ENCODE measurements at regions not wholly inside any gene's neighbourhood (a gene's known extent, or its start where the extent isn't known, plus 50 kb on each side); places are given as distances from the start of the nearest gene placed in this dataset.
"Not testable (repeated sequence)": the region's sequence is repeated elsewhere in the genome, so short reads cannot be mapped to it uniquely, and the experiment has no call there.

DNA sequence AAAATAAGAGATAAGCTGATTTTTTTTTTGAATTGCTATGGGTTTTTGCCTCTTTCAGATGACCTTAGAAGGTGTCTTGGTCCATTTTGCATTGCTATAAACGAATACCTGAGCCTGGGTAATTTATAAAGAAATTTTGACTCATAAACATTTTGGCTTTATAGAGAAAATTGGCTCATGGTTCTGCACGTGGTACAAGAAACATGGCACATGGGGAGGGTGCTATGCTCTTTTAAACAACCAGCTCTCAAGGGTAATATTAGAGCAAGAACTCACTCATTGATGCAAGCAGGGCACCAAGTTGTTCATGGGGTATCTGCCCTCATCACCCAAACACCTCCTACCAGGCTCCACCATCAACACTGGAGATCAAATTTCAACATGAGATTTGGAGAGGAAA is 408.8 kb downstream of the NUP35 start:
- DNase-seq = no peak

DNA sequence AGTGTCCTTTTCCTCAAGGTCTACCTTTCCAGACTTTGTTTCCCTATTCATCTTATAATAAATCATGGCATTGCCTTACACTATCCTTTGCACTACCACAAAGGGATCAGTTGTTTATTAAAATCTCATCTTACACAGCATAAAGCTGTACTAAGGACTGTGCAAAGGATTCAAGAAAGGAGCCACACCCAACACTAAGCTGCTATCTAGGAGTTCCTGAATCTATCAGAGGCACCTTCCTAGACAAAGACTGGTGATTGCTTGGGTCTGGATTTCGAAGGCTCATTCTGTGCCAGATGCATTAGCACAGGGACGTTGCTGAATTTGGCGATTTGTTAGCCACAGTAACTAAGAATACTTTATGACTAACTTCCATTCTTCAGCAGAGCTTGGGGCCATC is 412.0 kb downstream of the NUP35 start:
- no peak for DNase-seq

DNA sequence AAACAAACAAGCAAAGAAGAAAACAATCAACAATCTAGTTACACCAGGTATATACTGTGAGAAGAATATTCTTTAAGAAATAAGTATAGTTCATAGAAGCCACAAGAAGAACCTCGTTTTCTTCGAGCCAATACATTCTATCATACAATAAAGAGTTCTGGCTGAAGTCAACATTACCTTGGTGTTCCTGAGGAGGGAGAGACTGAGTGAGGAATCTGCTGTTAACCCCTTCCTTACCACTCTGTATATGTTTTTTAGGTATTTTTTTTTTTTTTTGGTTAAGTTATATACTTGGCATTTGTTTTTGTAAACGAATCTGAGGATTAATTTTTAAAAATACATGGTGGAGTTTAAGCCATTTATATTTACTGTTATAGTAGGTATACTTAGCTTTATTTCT is 412.5 kb downstream of the NUP35 start:
- no peak for DNase-seq

DNA sequence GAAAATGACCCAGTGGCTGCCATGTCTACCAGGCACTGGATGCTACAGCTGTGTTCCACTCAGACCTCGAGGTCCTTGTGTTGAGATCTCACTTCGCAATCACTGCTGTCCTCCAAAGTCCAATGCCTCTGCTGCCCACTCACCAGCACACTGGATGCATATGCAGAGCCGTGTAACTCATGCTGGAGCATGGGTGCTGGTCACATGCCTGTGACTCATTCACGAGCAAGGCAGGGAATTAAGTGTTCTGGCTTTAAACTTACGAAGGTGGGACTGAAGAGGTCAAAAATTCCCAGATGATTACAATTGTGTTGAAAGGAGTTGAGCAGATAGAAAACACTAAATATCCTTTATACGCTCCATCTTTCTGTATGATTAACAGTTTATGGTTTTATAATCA is 417.5 kb downstream of the NUP35 start:
- DNase-seq = no peak

DNA sequence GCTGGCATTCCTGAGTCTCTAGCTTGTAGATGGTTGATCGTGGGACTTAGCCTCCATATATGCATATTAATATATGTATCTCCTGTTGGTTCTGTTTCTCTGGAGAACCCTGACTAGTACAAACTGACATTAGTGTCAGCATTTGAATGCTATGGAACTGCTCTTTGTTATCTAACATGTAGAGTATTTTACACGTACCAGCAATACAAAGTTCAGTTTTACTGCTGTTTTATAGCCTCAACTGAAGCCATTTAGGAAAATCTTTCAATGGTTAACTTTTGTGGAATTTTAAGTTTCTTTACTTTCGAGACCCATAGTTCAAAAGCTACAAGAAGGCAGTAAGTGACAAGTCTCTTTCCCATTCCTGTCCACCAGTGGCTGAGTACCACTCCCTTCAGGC is 418.4 kb downstream of the NUP35 start:
- DNase-seq = no peak

DNA sequence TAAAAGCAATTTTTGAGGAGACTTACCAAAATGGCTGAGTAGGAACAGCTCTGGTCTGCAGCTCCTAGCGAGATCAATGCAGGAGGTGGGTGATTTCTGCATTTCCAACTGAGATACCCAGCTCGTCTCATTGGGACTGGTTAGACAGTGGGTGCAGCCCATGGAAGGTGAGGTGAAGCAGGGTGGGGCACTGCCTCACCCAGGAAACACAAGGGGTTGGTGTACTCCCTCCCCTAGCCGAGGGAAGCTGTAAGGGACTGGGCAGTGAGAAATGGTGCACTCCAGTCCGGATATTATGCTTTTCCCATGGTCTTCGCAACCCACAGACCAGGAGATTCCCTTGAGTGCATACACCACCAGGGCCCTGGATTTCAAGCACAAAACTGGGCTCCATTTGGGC is 419.0 kb downstream of the NUP35 start:
- no peak for DNase-seq

DNA sequence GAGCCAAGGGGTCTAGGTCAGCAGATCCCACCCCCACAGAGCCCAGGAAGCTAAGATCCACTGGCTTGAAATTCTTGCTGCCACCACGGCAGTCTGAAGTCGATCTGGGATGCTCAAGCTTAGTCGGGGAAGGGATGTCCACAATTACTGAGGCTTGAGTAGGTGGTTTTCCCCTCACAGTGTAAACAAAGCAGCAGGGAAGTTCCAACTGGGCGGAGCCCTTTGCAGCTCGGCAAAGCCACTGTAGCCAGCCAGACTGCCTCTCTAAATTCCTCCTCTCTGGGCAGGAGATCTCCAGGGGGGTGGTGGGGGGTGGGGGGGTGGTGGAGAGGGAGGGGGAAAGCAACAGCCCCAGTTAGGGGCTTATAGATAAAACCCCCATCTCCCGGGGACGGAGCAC is 419.5 kb downstream of the NUP35 start:
- DNase-seq = no peak

DNA sequence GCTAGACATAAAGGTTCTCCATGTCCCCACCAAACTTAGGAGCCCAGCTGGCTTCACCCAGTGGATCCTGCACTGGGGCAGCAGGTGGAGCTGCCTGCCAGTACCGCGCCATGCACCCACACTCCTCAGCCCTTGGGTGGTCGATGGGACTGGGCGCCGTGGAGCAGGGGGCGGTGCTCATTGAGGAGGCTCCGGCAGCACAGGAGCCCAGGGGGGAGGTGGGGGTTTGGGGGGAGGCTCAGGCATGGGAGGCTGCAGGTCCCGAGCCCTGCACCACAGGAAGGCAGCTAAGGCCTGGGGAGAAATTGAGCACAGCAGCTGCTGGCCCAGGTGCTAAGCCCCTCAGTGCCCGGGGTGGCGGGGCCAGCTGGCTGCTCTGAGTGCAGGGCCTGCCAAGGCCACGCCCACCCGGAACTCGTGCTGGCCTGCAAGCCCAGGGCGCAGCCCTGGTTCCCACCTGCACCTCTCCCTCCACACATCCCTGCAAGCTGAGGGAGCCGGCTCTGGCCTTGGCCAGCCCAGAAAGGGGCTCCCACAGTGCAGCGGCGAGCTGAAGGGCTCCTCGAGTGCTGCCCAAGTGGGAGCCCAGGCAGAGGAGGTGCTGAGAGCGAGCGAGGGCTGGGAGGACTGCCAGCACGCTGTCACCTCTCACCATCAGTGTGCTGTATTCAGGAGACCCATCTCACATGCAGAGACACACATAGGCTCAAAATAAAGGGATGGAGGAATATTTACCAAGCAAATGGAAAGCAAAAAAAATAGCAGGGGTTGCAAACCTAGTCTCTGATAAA is 422.5 kb downstream of the NUP35 start:
- DNase-seq = not testable (repeated sequence)

DNA sequence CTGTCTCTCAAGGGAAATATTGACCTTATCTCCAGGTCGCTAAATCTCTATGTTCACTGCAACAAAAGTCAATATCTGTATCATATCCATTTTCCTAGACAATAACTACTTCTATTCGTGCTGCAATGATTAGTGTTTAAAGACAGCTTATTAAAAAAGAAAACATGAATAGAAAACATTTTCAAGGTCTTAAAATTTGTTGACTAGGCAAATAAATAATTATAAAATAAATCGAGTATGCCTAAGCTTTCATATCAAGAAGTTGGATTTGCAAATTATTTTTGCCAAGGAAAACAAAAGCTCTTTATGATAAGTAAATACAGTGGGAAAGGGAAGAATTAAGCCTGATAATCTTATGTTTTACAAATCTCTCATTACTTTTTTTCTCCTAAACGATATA is 428.5 kb downstream of the NUP35 start:
- no peak for DNase-seq

DNA sequence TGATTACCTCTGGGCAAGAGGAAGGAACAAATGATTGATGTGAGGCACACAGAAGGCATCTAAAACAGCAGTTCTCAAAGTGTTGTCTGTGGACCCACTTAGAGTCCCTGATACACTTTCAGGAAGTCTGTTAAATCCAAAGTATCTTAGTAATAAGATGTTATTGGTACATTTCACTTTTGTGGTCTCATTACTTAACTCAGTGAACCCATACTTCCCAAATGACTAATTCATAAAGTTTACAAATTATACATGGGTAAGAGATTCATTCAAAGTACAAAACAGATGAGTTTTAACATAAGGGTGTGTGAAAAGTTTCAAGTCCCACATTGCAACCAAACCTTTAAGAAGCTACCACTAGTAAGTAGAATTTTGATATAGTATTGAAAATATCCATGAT is 440.5 kb downstream of the NUP35 start:
- DNase-seq = no peak

DNA sequence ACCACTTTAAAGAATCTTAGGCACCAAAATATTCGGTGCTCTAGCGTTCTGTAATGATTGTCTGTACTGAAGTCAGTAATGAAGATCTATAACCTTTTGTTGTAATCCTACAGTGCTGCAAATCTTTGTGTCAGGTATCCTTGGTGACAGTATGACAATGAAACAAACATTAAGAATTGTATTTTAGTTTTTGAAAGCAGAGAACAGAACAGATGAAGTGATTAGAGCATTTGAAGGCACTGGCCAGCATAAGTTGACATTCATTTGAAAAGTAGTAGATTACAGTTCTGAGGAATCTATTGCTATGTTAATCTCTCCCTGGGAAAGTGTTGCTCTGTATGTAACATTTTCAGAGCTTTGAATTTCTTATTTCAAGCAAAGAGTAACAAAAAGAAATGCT is 451.2 kb downstream of the NUP35 start:
- no peak for DNase-seq

DNA sequence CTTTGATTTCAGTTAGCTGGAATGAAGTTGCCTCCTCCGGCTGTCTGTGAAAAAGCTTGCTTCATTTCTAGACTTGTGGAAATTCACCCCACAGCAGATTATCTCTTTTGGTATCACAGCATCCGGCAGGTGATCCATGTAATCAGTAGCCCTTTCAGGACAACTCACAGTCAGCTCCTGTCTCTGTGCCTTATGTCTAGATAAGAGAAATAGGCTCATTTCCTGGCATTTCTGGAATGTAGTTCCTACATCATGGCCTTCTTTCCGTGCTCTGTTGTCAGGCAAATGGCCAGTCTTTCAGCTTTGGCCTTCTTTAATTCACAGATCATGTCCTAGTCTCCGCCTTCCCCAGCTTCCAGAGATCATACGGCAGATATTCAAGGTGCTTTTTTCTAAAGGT is 455.4 kb downstream of the NUP35 start:
- no peak for DNase-seq

DNA sequence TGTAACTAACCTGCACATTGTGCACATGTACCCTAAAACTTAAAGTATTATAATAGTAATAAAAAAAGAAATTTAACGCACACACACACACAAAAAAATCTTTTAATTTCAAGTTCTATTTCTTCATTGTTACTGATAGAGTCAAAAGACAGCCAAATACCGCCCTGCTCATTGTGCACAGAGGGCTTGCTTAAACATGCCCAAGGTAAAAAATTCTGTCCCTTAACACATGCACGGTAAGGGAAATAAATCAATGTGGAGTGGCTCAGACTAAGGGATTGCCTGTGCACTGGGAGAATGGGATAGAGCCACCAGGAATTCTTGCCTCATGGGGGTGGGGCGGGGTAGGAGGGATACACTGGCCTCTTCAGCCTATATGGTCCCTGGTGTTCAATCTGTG is 468.0 kb downstream of the NUP35 start:
- DNase-seq = no peak

DNA sequence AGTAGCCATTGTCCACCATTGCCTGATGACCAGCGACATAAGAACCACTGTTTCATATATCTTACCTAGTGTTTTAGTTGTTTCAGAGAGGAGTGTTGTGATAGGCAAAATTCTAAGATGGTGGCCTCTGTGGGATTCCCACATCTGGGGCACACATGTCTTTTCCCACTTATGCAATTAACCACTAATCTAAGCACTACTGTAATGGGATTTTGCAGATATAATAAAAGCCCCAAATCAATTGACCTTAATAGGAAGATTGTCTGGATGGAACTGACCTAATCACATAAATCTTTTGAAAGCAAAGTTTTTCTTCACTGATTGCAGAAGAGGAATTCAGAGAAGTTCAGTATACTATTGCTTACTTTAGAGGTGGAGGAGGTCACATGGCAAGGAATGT is 469.9 kb downstream of the NUP35 start:
- DNase-seq = no peak

DNA sequence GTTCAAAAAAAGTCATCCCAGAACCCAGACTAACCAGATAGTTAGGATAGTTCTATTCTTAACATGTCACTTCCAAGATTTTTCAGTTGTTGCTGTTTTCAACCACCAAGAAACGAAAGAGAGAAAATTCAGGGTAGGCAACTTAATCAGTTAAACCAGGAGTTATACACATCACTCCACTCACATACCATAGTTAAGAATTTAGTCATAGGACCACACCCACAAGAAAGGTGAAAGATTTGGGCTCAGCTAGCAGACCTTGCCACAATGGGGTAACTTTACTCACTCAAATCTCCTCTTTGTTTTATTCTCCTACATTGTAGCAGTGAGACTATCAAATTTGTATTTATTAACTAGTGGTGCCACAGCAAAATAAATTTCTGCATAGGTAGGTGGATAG is 473.6 kb downstream of the NUP35 start:
- no peak for DNase-seq

DNA sequence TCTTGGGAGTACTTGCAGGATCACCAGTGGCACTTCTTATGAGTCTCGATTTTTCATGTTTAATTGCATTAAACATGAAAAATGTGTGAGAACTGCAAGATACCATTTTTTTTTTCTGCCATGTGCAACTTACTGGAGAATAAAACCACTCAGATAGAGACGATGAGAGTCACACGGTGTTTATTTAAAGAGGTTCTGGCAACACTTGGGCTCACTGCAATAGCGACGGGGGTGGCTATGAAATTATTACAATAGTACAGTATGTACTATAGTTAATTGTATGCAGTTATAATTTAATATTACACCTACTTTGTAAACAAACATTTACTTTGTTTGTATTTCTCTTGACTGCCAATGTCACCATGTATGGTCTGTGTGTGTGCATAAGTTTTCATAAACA is 479.8 kb downstream of the NUP35 start:
- no peak for DNase-seq

DNA sequence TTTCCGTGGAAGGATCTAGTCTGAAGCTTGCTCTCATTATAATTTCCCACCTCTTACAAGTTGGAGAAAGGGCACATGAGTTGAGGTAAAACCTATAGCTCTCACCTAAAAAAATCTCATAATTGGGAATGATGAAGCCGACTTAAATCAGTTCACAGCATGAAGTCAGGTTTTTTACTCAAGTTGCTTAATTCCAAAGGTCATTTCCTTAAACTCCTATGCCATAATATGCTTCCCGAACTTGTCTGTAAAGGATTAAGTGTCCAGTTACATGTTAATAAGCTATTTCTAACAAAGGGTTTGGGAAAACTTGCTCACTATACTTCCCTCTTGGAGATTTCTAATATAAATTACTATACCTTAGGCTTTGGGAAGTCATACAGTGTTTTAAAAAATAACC is 481.2 kb downstream of the NUP35 start:
- no peak for DNase-seq

DNA sequence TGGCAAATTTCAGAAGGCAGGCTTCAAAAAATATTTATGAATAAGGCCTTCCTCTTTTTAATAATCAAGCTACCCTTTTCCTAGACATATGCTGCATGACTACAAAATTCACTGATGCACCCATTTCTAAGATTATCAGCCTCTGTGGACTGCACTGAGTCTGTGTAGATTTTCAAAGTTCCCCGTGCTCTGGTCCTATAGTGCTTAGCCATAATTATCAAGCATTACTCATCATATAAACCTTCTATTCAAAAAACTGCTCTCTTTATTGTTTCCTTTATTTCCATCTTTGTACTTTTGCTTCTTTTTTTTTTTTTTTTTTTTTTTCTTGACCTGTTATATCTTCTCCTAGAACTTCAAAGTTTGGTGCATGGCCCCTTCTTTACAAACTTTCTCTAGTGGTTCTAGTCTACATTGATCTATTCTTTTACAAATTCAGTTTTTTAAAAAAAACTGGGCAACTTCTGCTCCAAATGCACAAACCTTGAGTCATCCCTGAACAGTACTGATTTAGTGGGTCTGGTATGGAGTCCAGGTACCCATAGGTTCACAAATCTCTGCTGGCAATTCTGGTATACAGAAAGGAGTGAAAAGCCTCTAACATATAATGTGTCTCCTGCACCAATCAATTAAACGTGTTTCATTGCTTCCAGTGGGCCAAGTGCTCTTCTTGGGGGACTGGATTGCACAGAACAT is 481.9 kb downstream of the NUP35 start:
- no peak for DNase-seq

DNA sequence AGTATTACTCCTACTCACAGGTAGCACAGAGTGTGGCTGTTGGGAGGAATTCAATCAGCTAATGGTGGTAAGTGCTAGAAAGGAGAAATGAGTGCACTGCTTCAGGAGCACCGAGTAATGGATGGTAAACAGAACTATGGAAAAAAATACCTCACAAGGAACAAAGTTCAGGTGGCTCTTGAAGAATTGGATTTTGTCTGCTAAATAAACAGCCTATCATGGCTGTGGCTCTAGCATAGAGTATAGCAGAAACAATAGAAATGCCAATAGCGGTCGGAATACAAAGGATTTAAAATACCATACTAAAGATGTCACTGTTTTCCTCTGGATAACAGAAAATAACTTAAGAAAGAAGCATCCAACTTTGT is 482.5 kb downstream of the NUP35 start:
- no peak for DNase-seq

DNA sequence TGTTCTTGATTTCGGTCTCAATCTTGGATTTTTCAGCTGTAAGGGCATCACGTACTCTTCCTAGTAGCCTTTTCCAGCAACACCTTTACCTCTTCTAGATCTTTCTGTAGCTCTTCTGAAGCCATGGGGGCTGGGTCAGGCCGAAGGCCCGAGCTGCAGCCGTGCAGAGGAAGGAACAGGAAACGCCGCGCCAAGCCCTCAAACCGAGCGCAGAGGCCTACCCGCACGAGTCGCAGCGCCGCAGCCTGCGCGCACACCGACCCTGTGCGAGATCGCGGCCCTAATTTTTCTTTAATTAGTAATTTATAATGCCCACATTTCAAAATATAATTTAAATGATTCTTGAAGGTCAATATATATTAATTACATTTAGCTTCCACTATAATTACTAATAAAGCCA is 483.8 kb downstream of the NUP35 start:
- DNase-seq = no peak

DNA sequence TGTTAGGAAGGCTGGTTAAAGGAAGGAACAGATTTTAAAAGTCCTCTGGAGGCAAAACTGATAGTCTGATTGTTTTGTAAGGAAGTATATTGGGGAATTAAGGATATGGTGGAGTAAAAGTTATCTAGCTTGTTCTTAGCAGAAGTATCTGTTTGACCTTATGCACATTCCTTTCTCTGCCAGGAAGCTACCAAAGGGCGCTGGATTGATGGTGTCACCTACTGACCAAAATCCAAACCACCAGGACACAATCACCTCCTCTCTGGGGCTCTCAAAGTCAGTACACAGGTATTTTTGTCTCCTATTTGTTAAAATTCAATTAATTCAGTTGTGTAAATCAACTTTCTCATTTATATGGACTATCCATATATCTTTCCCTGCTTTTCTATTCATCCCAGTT is 484.5 kb downstream of the NUP35 start:
- no peak for DNase-seq

DNA sequence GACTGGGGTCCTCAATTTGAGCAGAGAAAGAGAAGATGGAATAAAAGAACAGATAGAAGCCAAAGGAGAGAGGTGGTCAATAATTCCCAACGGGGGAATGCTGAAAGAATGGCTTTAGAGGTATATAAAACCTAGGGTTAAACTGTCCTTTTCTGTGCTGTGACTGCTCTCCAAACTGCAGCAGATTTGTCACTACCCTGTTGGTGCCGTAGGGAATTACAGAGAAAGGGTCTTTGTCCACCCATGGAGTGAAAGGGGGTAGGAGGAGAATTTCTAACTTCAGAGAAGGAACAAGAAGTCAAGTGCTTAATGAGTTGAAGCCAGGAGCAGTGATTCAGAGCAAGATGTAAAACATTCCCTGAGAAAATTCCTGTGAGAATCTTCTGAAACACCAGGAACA is 486.5 kb downstream of the NUP35 start:
- no peak for DNase-seq

DNA sequence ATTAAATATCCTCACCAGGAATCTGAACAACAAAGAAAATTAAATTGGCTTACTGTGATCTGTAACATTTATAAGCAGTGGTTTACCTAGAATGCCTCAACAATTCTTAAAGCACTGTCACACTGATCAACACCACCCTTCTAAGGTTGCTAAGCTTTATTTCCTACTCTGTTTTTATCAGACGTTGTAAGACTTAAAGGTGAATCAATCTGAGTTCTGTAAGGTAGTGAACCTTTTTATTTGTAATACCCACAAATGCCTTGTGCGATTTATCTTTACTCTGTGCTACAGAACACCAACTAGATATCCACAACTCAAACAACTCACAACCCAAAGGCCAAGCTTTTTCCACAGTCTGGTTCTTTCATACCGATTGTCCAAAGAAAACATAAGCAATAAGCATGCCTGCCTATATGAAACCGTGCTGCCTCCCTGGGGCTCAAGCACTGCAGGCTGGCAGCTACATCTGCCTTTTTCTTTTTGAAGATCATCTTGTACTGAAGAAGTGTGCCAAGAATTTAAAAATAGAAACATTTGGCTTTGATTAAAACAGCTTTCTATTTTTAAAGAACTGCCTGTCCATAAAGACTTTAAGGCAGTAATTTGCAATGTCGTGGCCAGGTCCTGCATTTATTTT is 490.7 kb downstream of the NUP35 start:
- DNase-seq = no peak

DNA sequence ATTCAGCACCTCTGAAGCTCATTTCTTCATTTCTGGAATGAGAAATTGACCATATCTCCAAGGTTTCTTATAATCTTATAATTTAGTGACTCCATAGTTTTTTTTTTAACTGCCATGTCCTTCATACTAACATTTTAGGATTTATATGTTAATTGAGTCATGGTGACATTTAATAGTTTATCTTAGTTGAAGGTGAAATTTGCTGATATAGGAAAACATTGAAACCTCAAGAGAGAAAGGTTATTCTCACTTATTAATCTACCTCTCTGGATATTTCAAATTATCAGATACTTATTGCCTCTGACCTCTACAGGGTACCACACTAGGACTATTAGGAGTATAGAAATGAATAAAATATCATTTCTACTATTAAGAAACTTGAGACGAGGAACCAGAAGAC is 499.0 kb downstream of the NUP35 start:
- no peak for DNase-seq
